AG04450 (cell line): ENCODE measurements at regions not wholly inside any gene's neighbourhood (a gene's known extent, or its start where the extent isn't known, plus 50 kb on each side); places are given as distances from the start of the nearest gene placed in this dataset.

Experiments
- CTCF ChIA-PET: fragments of 300-600, 350-600 bp; formaldehyde crosslinking; extraction: SDS; loops from one replicate; lab custom pipeline; 2022; ENCODE audit warnings: antibody characterized with exemption, inconsistent platforms; lab: Charles Lee
- POLR2A ChIA-PET: fragments of 350-600 bp; formaldehyde crosslinking; extraction: SDS; loops from one replicate; lab custom pipeline; 2021; ENCODE audit warnings: antibody characterized with exemption, inconsistent platforms; lab: Yijun Ruan, JAX
- DNase-seq: peaks from one replicate; pipeline ENCODE4 v3.0.0-alpha.2; 2011; ENCODE audit warnings: low read depth, low spot score
- H3K27ac ChIP-seq: one replicate; pipeline ENCODE4 v1.5.1; 2012; ENCODE audit warnings: low read depth, low read length, control low read depth
- H3K27me3 ChIP-seq: one replicate; pipeline ENCODE4 v1.6.0; 2012; ENCODE audit warnings: low read length; ENCODE audit not compliant: control insufficient read depth, insufficient read depth
- H3K4me3 ChIP-seq: 2 replicates; pipeline ENCODE4 v1.5.1; 2011; ENCODE audit warnings: mild to moderate bottlenecking, low read depth, low read length, control low read depth
- H3K9me3 ChIP-seq: 2 replicates; pipeline ENCODE4 v1.5.1; 2012; ENCODE audit warnings: low read length; ENCODE audit not compliant: control insufficient read depth, insufficient read depth
- CTCF ChIP-seq: IDR thresholded peaks from 2 replicates; pipeline ENCODE4 v1.5.1; 2011; ENCODE audit warnings: low read depth, low read length, control low read depth, inconsistent platforms

GRCh38 chr3:160061525-160061924 lies 72.9 kb downstream of the IL12A start:
- no peak for DNase-seq
- Histone ChIP-seq H3K9me3 (peaks cover 6% of the 10 kb centered on the region; the same call in 1 of the 2 replicates), H3K4me3 (no peak overlapping the region), H3K27ac (no peak overlapping the region), H3K27me3 (peaks cover 2% of the 10 kb centered on the region)
- ChIA-PET POLR2A (no interaction called here), CTCF (interaction anchor here (0.6 kb wide), 1 partner anchor 519 kb away, joined by 3 read pairs; no protein-coding TSS in a partner anchor)
- no peak for TF ChIP-seq CTCF

- H3K4me3 ChIP-seq = no peak overlapping the region
- ChIA-PET POLR2A (no interaction called here), CTCF (no interaction called here)
- H3K27me3 ChIP-seq = peaks cover 6% of the 10 kb centered on the region
- H3K9me3 ChIP-seq = peaks cover 6% of the 10 kb centered on the region; the same call in 1 of the 2 replicates
- TF ChIP-seq CTCF = no peak
- H3K27ac ChIP-seq = no peak overlapping the region
- DNase-seq = no peak
Observed at GRCh38 chr3:160065282-160065681, 76.6 kb downstream of the IL12A start.

- ChIA-PET CTCF (no interaction called here), POLR2A (no interaction called here)
- no peak for DNase-seq
- Histone ChIP-seq H3K27ac (no peak overlapping the region), H3K9me3 (peaks cover under 1% of the 10 kb centered on the region; the same call in 1 of the 2 replicates), H3K27me3 (peaks cover 9% of the 10 kb centered on the region), H3K4me3 (no peak overlapping the region)
- no peak for TF ChIP-seq CTCF
Observed at GRCh38 chr3:160065786-160066185, 77.2 kb downstream of the IL12A start.

- ChIA-PET CTCF (no interaction called here), POLR2A (no interaction called here)
- TF ChIP-seq CTCF = no peak
- Histone ChIP-seq H3K27me3 (peaks cover 9% of the 10 kb centered on the region), H3K27ac (no peak overlapping the region), H3K9me3 (no peaks in the 10 kb centered on the region), H3K4me3 (no peak overlapping the region)
- no peak for DNase-seq
Observed at GRCh38 chr3:160069986-160070385, 81.4 kb downstream of the IL12A start.

DNA sequence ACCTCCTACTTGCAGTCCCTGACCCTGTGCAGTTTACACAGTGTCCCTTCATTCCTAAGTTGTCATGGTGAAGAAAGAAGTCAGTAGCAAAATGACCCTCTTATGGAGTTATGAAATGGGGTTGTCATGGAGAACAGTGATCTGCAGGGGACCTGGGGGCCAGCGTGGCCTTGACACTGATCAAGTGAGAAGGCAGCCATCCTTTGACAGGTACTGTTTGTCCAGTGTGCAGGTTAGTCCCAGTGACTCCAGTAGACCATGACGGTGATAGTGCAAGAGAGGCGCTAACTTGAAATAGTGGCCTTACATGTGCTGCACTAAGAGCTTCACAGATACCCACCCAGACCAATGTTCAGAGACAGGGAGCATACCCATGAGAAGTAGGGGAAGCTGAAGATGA lies 87.9 kb downstream of the IL12A start:
- Histone ChIP-seq H3K4me3 (no peak overlapping the region), H3K27me3 (no peaks in the 10 kb centered on the region), H3K27ac (no peak overlapping the region), H3K9me3 (no peaks in the 10 kb centered on the region)
- CTCF ChIA-PET = no interaction called here
- no peak for DNase-seq
- TF ChIP-seq CTCF = no peak
- POLR2A ChIA-PET = no interaction called here
